GM12878 (cell line): ENCODE measurements at regions not wholly inside any gene's neighbourhood (a gene's known extent, or its start where the extent isn't known, plus 50 kb on each side); places are given as distances from the start of the nearest gene placed in this dataset.

Experiments
- ATAC-seq: fragments of 200-7000 bp; cut with Tn5 transposase; 3 replicates; pipeline ENCODE4 v1.9.1; 2020; ENCODE audit warnings: mild to moderate bottlenecking, moderate library complexity
- BruUV-seq: library from RNA; stranded (reverse); fragments of 400-500 nt; replicated peaks from 2 replicates; lab custom pipeline; 2021; lab: Mats Ljungman, UMichigan
- CTCF ChIA-PET: fragments of 300-600 bp; sonication (Branson Sonifier 250); formaldehyde crosslinking; extraction: SDS; loops from one replicate; lab custom pipeline; 2021; ENCODE audit warnings: inconsistent platforms; lab: Yijun Ruan, JAX
- POLR2A ChIA-PET: fragments of 350-600 bp; formaldehyde crosslinking; extraction: SDS; loops from one replicate; lab custom pipeline; 2021; ENCODE audit warnings: inconsistent platforms; lab: Charles Lee
- RAD21 ChIA-PET: fragments of 300-600 bp; sonication (Branson Sonifier 250); formaldehyde crosslinking; loops from one replicate; lab custom pipeline; 2023; ENCODE audit warnings: antibody characterized with exemption; ENCODE audit not compliant: unreplicated experiment; lab: Charles Lee
- SMC1A ChIA-PET: fragments of 300-600 bp; sonication (Branson Sonifier 250); formaldehyde crosslinking; loops from one replicate; lab custom pipeline; 2023; ENCODE audit not compliant: unreplicated experiment, uncharacterized antibody; lab: Charles Lee
- DNase-seq: peaks from one replicate; pipeline ENCODE4 v3.0.0-alpha.2; 2011; ENCODE audit warnings: low read depth, low spot score
- FAIRE-seq: peaks from 3 replicates; lab custom pipeline; 2011; peaks lifted over from hg19 to GRCh38; lab: Jason Lieb, UNC
- H2AFZ ChIP-seq: 2 replicates; pipeline ENCODE4 v1.6.0; 2011; ENCODE audit warnings: low read depth, low read length, control low read depth; ENCODE audit not compliant: control insufficient read depth
- H3K27ac ChIP-seq: 2 replicates; pipeline ENCODE4 v1.5.1; 2011; ENCODE audit warnings: control low read depth; ENCODE audit not compliant: control insufficient read depth, insufficient read depth
- H3K27me3 ChIP-seq, 2 experiments: replicated peaks in 1 of 2; 2 replicates each; pipeline versions ENCODE4 v1.6.0 to v1.6.1; 2011; ENCODE audit warnings: low read length in 1 of 2; ENCODE audit not compliant: control insufficient read depth in 2 of 2, insufficient read depth in 2 of 2
- H3K36me3 ChIP-seq, 2 experiments: 2 replicates each; pipeline ENCODE4 v1.5.1; 2011; ENCODE audit warnings: low read length in 1 of 2; ENCODE audit not compliant: control insufficient read depth in 2 of 2, insufficient read depth in 2 of 2
- H3K4me1 ChIP-seq: 2 replicates; pipeline ENCODE4 v1.6.1; 2011; ENCODE audit warnings: mild to moderate bottlenecking, low read length, moderate library complexity, mixed read lengths; ENCODE audit not compliant: control insufficient read depth, insufficient read depth
- H3K4me2 ChIP-seq: 2 replicates; pipeline ENCODE4 v1.6.0; 2011; ENCODE audit warnings: control low read depth; ENCODE audit not compliant: control insufficient read depth, insufficient read depth
- H3K4me3 ChIP-seq: fragments of 200-600 bp; sonication (generic); 2 replicates; pipeline ENCODE4 v1.5.1; 2016
- H3K79me2 ChIP-seq: 2 replicates; pipeline ENCODE4 v1.6.0; 2011; ENCODE audit warnings: low read length; ENCODE audit not compliant: control insufficient read depth, insufficient read depth
- H3K9ac ChIP-seq: 2 replicates; pipeline ENCODE4 v1.8.0; 2011; ENCODE audit warnings: low read length, control low read depth, mixed read lengths; ENCODE audit not compliant: control insufficient read depth, insufficient read depth
- H3K9me3 ChIP-seq: replicated peaks from 3 replicates; pipeline ENCODE4 v1.5.1; 2011; ENCODE audit warnings: mild to moderate bottlenecking, low read length; ENCODE audit not compliant: control insufficient read depth, insufficient read depth
- H4K20me1 ChIP-seq: 2 replicates; pipeline ENCODE4 v1.6.0; 2011; ENCODE audit not compliant: control insufficient read depth, insufficient read depth
- BRCA1 ChIP-seq: IDR thresholded peaks from 2 replicates; pipeline ENCODE4 v1.6.1; 2011; ENCODE audit warnings: low read depth, low read length, improper control_type of control experiment
- CHD4 ChIP-seq: fragments of 200-600 bp; sonication (generic); IDR thresholded peaks from 2 replicates; pipeline ENCODE4 v1.6.1; 2016; ENCODE audit warnings: mild to moderate bottlenecking
- ESRRA ChIP-seq: IDR thresholded peaks from 2 replicates; pipeline ENCODE4 v1.6.1; 2012; ENCODE audit warnings: mild to moderate bottlenecking, low read length, improper control_type of control experiment
- GATAD2B ChIP-seq: fragments of 450-650 bp; conservative IDR thresholded peaks from 2 replicates; pipeline ENCODE4 v1.6.1; 2017; ENCODE audit warnings: low read depth, mild to moderate bottlenecking, moderate library complexity
- NFXL1 ChIP-seq: fragments of 450-650 bp; IDR thresholded peaks from 2 replicates; pipeline ENCODE4 v1.6.1; 2017; ENCODE audit warnings: antibody characterized with exemption, mild to moderate bottlenecking, borderline replicate concordance
- PAX8 ChIP-seq: fragments of 450-650 bp; IDR thresholded peaks from 2 replicates; pipeline ENCODE4 v1.6.1; 2017; ENCODE audit warnings: mild to moderate bottlenecking, moderate library complexity
- RUNX3 ChIP-seq: IDR thresholded peaks from 2 replicates; pipeline ENCODE4 v1.6.1; 2012; ENCODE audit warnings: low read length, inconsistent platforms
- SIX5 ChIP-seq: IDR thresholded peaks from 2 replicates; pipeline ENCODE4 v1.6.1; 2011; ENCODE audit warnings: mild to moderate bottlenecking, low read depth, low read length, moderate library complexity; ENCODE audit not compliant: severe bottlenecking
- SMC3 ChIP-seq: IDR thresholded peaks from 2 replicates; pipeline ENCODE4 v1.6.1; 2011; ENCODE audit warnings: low read length, improper control_type of control experiment, borderline replicate concordance
- WGBS: methylation state at CpG from one replicate; pipeline ENCODE4 v1.1.6; 2016; ENCODE audit warnings: low lambda C conversion rate; ENCODE audit not compliant: insufficient replicate concordance, insufficient coverage; ENCODE audit errors: missing lambda C conversion rate; 5-methylcytosine and 5-hydroxymethylcytosine counted together
- in situ Hi-C: fragments of 300-500 bp; cut with MboI; formaldehyde crosslinking; loops from 9 replicates; pipeline ENCODE4 v1.14.3; 2018; ENCODE audit warnings: mixed read lengths
- intact Hi-C: fragments of 100-400 bp; cut with micrococcal nuclease; formaldehyde crosslinking; loops from one replicate; pipeline ENCODE4 v1.14.2; 2022; ENCODE audit not compliant: unreplicated experiment

DNA sequence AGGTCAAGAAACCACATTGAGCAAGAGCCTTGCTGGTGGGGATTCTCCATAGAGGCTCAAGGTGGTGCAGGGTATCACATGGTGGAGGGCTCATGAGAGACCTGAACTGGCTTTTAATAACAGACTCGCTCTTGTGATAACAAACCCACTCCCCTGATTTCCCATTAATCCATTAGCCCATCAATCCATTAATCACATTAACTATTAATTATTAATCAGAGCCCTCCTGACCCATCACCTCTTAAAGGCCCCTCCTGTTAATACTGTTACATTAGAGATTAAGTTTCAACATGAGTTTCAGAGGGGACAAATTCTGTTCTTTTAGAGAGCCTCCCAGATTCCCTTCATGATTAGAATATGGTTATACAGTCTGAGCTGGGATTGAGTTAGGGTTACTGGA lies 61.8 kb downstream of the IER5 start:
- ChIA-PET RAD21 (interaction anchor here (0.7 to 5.6 kb wide), 8 partner anchors 8 to 268 kb away, joined by 3 to 72 read pairs (median 4); no protein-coding TSS in a partner anchor), POLR2A (interaction anchor here (0.8 to 6.3 kb wide), 9 partner anchors 10 to 112 kb away, joined by 3 to 33 read pairs (median 3); partner anchors contain the start of gene IER5), SMC1A (interaction anchor here (1.0 to 36.3 kb wide), 15 partner anchors 9 to 269 kb away, joined by 3 to 1399 read pairs (median 12); partner anchors contain the start of genes IER5 and STX6), CTCF (interaction anchor here (0.7 to 36.6 kb wide), 9 partner anchors 9 to 293 kb away, joined by 3 to 1067 read pairs (median 5); partner anchors contain the start of gene IER5)
- peak overlapping the region; percentile 76; the same call in 1 of the 2 replicates for H3K4me2 ChIP-seq
- H3K9me3 ChIP-seq: no peaks in the 10 kb centered on the region; the same call in 1 of the 3 replicates
- TF ChIP-seq RUNX3: no peak
- TF ChIP-seq ESRRA: no peak
- no peak for TF ChIP-seq SIX5
- TF ChIP-seq GATAD2B: no peak
- TF ChIP-seq PAX8: no peak
- no peak for TF ChIP-seq NFXL1
- TF ChIP-seq SMC3: no peak
- TF ChIP-seq CHD4: no peak
- no peak for TF ChIP-seq BRCA1
- H3K27ac ChIP-seq: peak overlapping the region; percentile 58
- no peak overlapping the region for H3K9ac ChIP-seq
- intact Hi-C loops: no loop called here
- BruUV-seq: no TSS peak
- WGBS: 100% methylated on average over 1 of the region's 1 CpG
- no peak overlapping the region for H2AFZ ChIP-seq
- H4K20me1 ChIP-seq: no peaks in the 10 kb centered on the region
- in situ Hi-C loops: loop anchor here (5.0 to 25.0 kb wide), 2 partner anchors 513 to 638 kb away; partner anchors contain the start of gene XPR1
- H3K27me3 ChIP-seq: no peaks in the 10 kb centered on the region
- H3K79me2 ChIP-seq: no peaks in the 10 kb centered on the region
- H3K4me1 ChIP-seq: peaks cover 48% of the 10 kb centered on the region
- DNase-seq: no peak
- no peak for FAIRE-seq
- H3K36me3 ChIP-seq: no peaks in the 10 kb centered on the region
- H3K4me3 ChIP-seq: no peak overlapping the region
- no peak for ATAC-seq
